ENCODE measurements at regions not wholly inside any gene's neighbourhood (a gene's known extent, or its start where the extent isn't known, plus 50 kb on each side); places are given as distances from the start of the nearest gene placed in this dataset.

DNA sequence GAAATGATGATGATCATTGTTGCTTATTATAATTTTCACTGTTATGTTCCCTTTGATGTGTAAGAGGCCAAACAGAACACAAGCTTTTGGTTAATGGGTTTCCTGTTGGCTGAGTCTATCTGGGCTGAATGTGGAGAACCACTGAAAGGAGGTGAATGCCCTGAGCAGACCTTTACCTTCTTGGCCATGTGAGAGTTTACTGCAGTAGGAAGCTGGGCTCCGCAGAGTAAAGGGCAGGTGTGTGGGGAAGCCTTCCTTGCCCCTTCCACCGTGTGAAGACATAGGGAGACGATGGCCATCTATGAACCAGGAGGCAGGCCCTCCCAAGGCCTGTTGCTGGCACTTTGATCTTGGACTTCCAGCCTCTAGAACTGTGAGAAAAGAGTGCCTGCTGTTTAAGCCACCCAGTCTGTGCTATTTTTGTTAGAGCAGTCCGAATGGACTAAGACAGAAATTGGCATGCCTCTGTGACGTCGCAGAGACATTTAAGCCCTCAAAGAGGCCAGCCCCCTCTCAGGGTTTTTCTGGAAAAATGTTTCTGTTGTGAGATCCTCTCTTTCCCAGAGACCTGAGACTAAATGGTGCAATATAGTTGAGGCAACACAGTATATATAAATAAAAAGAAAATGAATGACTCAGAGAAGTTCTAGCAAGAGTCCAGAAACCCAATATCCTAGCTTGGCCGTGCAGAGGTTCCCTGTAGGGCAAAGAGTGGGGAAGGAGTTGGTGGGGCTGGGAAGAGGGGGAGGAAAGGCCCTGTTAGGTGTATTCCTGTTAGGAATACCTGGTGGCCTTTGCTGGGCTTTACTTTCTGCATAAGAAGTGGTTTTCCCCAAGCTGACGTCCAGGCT lies 121.9 kb upstream of the LGALSL start:
- peaks cover 20 to 22% of the 10 kb centered on the region in 2 donors for H3K4me1 ChIP-seq (ENCODE audit: control insufficient read depth in 1 of 2, insufficient read depth in 2 of 2, low read length in 2 of 2)
- H3K9ac ChIP-seq (ENCODE audit: low read depth in 1 of 2, low read length in 2 of 2), result no peak overlapping the region
- no peaks in the 10 kb centered on the region for H3K9me3 ChIP-seq (ENCODE audit: control insufficient read depth in 1 of 2, low read length in 2 of 2)
- no peak overlapping the region for H3K27ac ChIP-seq (ENCODE audit: low read depth, low read length)
- no peaks in the 10 kb centered on the region for H3K36me3 ChIP-seq (ENCODE audit: control insufficient read depth in 1 of 2, insufficient read depth in 2 of 2, low read length in 2 of 2)
- no peaks in the 10 kb centered on the region for H3K27me3 ChIP-seq (ENCODE audit: control insufficient read depth in 1 of 2, insufficient read depth in 2 of 2, low read length in 2 of 2)
- H3K4me3 ChIP-seq (ENCODE audit: low read depth in 1 of 2, low read length in 2 of 2), result no peak overlapping the region

DNA sequence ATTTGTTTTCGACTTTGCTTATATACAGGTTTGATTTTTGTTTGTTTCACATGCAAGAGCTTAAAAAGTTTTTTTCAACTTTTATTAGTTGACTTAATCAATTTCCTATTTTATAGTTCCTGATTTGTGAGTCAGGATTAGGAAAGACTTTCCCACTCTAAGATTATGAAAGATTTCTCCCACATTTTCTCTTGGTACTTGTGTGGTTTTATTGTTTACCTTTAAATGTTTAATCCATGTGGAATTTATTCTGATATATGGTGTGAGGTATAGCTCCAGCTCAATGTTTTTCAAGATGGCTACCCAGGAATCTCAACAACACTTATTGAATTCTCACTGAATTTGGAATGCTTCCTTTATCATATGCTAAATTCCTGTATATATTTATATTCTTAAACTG lies 117.8 kb upstream of the LGALSL start:
- H3K9ac ChIP-seq (ENCODE audit: low read depth in 1 of 2, low read length in 2 of 2), result no peak overlapping the region
- no peaks in the 10 kb centered on the region for H3K36me3 ChIP-seq (ENCODE audit: control insufficient read depth in 1 of 2, insufficient read depth in 2 of 2, low read length in 2 of 2)
- no peak overlapping the region for H3K4me3 ChIP-seq (ENCODE audit: low read depth in 1 of 2, low read length in 2 of 2)
- H3K27me3 ChIP-seq (ENCODE audit: control insufficient read depth in 1 of 2, insufficient read depth in 2 of 2, low read length in 2 of 2), result no peaks in the 10 kb centered on the region
- H3K27ac ChIP-seq (ENCODE audit: low read depth, low read length), result no peak overlapping the region
- H3K4me1 ChIP-seq (ENCODE audit: control insufficient read depth in 1 of 2, insufficient read depth in 2 of 2, low read length in 2 of 2), result no peaks in the 10 kb centered on the region
- H3K9me3 ChIP-seq (ENCODE audit: control insufficient read depth in 1 of 2, low read length in 2 of 2), result no peaks in the 10 kb centered on the region

DNA sequence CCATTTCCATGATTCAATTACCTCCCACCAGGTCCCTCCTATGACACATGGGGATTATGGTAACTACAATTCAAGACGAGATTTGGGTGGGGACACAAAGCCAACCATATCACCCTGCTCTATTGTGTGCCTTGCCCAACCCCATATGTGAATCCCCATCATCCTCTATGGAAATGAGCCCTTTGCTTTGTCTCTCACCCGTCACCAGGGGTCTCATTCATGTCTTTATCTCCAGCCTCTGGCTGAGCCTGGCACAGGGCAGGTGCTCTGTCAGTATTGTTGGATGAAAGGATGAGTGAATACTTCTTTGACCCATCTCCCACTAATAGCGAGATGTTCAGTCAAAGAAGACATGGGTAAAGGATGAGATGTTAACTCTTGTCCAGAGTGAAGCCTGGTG lies 116.6 kb upstream of the LGALSL start:
- Histone ChIP-seq H3K27ac (ENCODE audit: low read depth, low read length) (no peak overlapping the region), H3K4me3 (ENCODE audit: low read depth in 1 of 2, low read length in 2 of 2) (no peak overlapping the region), H3K9ac (ENCODE audit: low read depth in 1 of 2, low read length in 2 of 2) (no peak overlapping the region), H3K27me3 (ENCODE audit: control insufficient read depth in 1 of 2, insufficient read depth in 2 of 2, low read length in 2 of 2) (no peaks in the 10 kb centered on the region), H3K4me1 (ENCODE audit: control insufficient read depth in 1 of 2, insufficient read depth in 2 of 2, low read length in 2 of 2) (no peaks in the 10 kb centered on the region), H3K36me3 (ENCODE audit: control insufficient read depth in 1 of 2, insufficient read depth in 2 of 2, low read length in 2 of 2) (no peaks in the 10 kb centered on the region), H3K9me3 (ENCODE audit: control insufficient read depth in 1 of 2, low read length in 2 of 2) (no peaks in the 10 kb centered on the region)

DNA sequence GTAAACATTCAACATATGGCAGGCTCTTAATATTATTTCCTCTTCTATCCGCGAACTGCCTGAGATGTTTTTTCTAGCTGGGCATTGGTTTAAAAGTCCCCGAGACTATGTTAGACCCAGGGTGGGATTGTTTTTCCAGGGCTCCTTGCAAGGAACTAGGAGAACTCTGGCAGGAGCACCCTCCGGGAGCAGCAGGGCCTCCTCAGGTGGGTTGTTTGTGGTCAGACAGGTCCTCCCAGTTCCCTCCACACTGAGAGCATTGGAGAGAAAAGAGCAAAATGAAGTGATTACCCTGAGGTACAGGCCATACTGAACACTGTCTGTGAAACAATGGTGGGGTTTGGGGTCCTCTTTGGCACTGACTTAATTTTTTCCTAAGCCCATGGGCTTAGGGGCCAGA lies 115.9 kb upstream of the LGALSL start:
- no peaks in the 10 kb centered on the region for H3K4me1 ChIP-seq (ENCODE audit: control insufficient read depth in 1 of 2, insufficient read depth in 2 of 2, low read length in 2 of 2)
- H3K27me3 ChIP-seq (ENCODE audit: control insufficient read depth in 1 of 2, insufficient read depth in 2 of 2, low read length in 2 of 2), result no peaks in the 10 kb centered on the region
- H3K9ac ChIP-seq (ENCODE audit: low read depth in 1 of 2, low read length in 2 of 2), result no peak overlapping the region
- H3K4me3 ChIP-seq (ENCODE audit: low read depth in 1 of 2, low read length in 2 of 2), result no peak overlapping the region
- no peak overlapping the region for H3K27ac ChIP-seq (ENCODE audit: low read depth, low read length)
- H3K9me3 ChIP-seq (ENCODE audit: control insufficient read depth in 1 of 2, low read length in 2 of 2), result no peaks in the 10 kb centered on the region
- no peaks in the 10 kb centered on the region for H3K36me3 ChIP-seq (ENCODE audit: control insufficient read depth in 1 of 2, insufficient read depth in 2 of 2, low read length in 2 of 2)

DNA sequence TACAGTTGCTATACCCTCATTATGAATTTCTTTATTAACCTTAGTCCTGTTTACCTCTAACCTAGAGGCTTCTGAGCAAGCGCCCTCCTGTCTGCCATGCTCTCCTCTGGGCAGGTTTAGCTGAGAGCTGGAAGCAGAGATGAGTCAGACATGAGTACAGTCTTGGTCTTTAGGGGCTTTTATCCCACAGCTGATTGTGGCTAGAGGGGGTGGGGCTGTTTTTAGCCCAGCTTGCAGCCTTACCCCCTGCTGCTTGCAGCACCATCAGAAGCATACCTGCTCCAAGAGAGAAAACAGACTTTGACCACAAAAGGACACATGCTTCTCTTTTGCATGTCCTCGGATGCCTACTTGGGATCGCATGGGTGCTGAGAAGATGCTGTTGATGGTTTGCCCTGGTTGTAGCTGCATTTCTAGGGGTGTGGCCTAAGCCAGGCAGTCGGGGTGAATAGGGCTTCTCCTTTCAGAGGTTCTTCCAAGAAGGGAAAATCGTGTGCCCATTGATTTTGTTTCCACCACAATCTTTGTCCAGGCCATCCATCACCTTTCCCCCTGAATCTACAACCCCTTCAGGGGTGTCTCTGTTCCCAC lies 115.0 kb upstream of the LGALSL start:
- Histone ChIP-seq H3K9me3 (ENCODE audit: control insufficient read depth in 1 of 2, low read length in 2 of 2) (no peaks in the 10 kb centered on the region), H3K36me3 (ENCODE audit: control insufficient read depth in 1 of 2, insufficient read depth in 2 of 2, low read length in 2 of 2) (no peaks in the 10 kb centered on the region), H3K27ac (ENCODE audit: low read depth, low read length) (no peak overlapping the region), H3K4me1 (ENCODE audit: control insufficient read depth in 1 of 2, insufficient read depth in 2 of 2, low read length in 2 of 2) (no peaks in the 10 kb centered on the region), H3K9ac (ENCODE audit: low read depth in 1 of 2, low read length in 2 of 2) (no peak overlapping the region), H3K27me3 (ENCODE audit: control insufficient read depth in 1 of 2, insufficient read depth in 2 of 2, low read length in 2 of 2) (no peaks in the 10 kb centered on the region), H3K4me3 (ENCODE audit: low read depth in 1 of 2, low read length in 2 of 2) (no peak overlapping the region)

DNA sequence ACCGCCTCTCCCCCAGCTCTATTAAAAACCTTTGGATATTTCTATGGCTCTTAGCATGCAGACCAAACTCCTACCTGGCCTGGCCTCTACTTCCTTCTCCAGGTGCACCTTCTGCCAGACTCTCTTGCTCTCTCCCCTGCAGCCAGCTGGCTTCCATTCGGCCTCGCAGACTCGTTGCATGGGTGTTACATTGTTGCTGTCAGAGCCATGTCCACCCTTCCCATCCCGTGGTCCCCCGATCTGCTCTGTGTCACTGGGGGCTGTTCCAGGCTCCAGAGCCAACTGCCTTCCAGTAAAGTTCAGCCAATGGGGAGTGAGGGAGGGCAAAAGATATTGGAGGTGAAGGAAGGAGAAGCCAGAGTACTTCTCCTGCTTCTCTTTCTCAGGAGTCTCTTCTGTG lies 112.5 kb upstream of the LGALSL start:
- H3K36me3 ChIP-seq (ENCODE audit: control insufficient read depth in 1 of 2, insufficient read depth in 2 of 2, low read length in 2 of 2), result no peaks in the 10 kb centered on the region
- no peaks in the 10 kb centered on the region for H3K9me3 ChIP-seq (ENCODE audit: control insufficient read depth in 1 of 2, low read length in 2 of 2)
- no peak overlapping the region for H3K9ac ChIP-seq (ENCODE audit: low read depth in 1 of 2, low read length in 2 of 2)
- no peak overlapping the region for H3K27ac ChIP-seq (ENCODE audit: low read depth, low read length)
- H3K4me1 ChIP-seq (ENCODE audit: control insufficient read depth in 1 of 2, insufficient read depth in 2 of 2, low read length in 2 of 2), result no peaks in the 10 kb centered on the region
- H3K4me3 ChIP-seq (ENCODE audit: low read depth in 1 of 2, low read length in 2 of 2), result no peak overlapping the region
- H3K27me3 ChIP-seq (ENCODE audit: control insufficient read depth in 1 of 2, insufficient read depth in 2 of 2, low read length in 2 of 2), result no peaks in the 10 kb centered on the region

DNA sequence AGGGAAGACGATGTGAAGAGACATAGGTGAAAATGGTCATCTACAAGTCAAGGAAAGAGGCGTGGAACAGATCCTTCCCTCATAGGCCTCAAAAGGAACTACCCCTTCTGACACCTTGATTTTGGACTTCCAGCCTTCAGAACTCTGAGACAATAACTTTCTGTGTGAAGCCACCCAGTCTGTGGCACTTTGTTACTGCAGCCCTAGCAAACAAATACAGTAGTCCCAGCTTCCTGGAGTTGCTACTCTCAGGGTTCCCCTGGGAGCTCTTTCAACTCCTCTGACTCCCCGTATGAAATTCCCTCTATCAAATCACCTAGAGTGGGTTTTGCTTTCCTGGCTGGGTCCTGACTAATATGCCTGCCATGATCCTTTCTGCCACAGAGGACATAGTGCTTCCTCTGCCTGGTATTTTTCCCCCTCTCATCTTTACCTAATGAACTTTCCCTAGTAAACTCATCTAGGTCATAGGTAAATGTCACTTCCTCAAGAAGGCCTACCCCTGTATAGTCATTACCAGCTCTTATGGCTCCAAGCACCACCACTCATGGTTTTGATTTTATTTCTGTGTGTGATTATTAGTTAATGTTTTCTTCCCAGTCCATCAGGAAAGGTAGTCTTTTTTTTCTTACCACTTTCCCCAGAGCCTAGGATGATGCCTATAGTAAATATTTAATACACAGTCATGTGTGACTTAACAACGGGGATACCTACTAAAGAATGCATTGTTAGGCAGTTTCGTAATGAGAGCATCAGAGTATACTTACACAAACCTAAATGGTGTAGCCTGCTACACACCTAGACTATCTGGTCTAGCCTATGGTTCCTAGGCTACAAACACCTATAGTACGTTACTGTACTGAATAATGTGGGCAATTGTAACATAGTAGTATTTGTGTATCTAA lies 111.5 kb upstream of the LGALSL start:
- no peaks in the 10 kb centered on the region for H3K4me1 ChIP-seq (ENCODE audit: control insufficient read depth in 1 of 2, insufficient read depth in 2 of 2, low read length in 2 of 2)
- no peak overlapping the region for H3K27ac ChIP-seq (ENCODE audit: low read depth, low read length)
- no peak overlapping the region for H3K9ac ChIP-seq (ENCODE audit: low read depth in 1 of 2, low read length in 2 of 2)

DNA sequence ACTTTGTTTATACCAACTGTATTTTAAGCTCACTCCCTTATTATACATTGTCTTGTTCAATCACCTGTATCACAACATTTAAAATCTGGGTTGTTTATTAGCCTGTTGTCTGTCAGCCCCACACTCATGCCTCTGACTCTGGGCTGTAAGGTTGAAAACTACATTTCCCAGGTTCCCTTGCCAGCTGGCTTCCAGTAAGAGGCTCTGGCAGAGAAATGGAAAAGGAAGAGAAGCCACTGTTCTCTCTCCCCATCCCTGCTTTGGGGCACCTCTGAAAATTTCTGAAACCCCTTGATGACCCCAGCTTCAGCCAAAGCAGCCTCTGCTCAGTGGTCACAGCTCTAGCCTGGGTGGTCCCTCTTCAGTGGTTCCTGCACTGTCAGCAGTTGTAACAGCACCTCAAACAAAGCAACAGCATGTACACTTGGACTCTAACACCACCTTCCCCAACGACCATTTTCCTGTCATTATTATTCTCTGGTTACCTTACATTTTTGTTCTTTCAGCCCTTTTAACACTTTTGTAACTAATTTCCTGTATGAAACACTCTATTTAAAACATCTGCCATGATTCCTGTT lies 108.9 kb upstream of the LGALSL start:
- Histone ChIP-seq H3K9ac (ENCODE audit: low read depth in 1 of 2, low read length in 2 of 2) (no peak overlapping the region), H3K9me3 (ENCODE audit: control insufficient read depth in 1 of 2, low read length in 2 of 2) (no peaks in the 10 kb centered on the region), H3K4me3 (ENCODE audit: low read depth in 1 of 2, low read length in 2 of 2) (no peak overlapping the region), H3K27ac (ENCODE audit: low read depth, low read length) (no peak overlapping the region), H3K36me3 (ENCODE audit: control insufficient read depth in 1 of 2, insufficient read depth in 2 of 2, low read length in 2 of 2) (no peaks in the 10 kb centered on the region), H3K27me3 (ENCODE audit: control insufficient read depth in 1 of 2, insufficient read depth in 2 of 2, low read length in 2 of 2) (no peaks in the 10 kb centered on the region), H3K4me1 (ENCODE audit: control insufficient read depth in 1 of 2, insufficient read depth in 2 of 2, low read length in 2 of 2) (no peaks in the 10 kb centered on the region)

More for the DNA sequence above, 111.5 kb upstream of the LGALSL start:
- Histone ChIP-seq H3K9me3 (ENCODE audit: control insufficient read depth in 1 of 2, low read length in 2 of 2) (no peaks in the 10 kb centered on the region), H3K27me3 (ENCODE audit: control insufficient read depth in 1 of 2, insufficient read depth in 2 of 2, low read length in 2 of 2) (no peaks in the 10 kb centered on the region), H3K36me3 (ENCODE audit: control insufficient read depth in 1 of 2, insufficient read depth in 2 of 2, low read length in 2 of 2) (no peaks in the 10 kb centered on the region), H3K4me3 (ENCODE audit: low read depth in 1 of 2, low read length in 2 of 2) (no peak overlapping the region)

DNA sequence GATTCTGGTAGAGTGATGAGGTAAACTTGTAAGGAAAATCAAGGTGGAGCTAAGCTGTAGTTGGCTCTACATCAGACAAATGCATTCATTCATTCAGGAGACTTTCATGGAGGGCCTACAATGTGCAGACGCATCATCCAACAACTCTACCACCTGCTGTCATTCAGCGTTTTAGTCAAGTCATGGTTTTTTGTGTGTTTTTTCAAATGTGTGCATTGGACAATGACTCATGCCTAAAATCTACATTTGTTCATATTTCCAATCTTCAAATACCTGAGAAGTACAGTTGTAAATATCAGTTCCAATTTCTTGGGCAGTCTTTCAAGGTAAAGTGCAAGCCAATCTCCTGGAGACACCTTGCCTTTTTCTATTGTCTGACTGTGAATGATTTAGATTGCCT lies 108.0 kb upstream of the LGALSL start:
- Histone ChIP-seq H3K9ac (ENCODE audit: low read depth in 1 of 2, low read length in 2 of 2) (no peak overlapping the region), H3K4me3 (ENCODE audit: low read depth in 1 of 2, low read length in 2 of 2) (no peak overlapping the region), H3K36me3 (ENCODE audit: control insufficient read depth in 1 of 2, insufficient read depth in 2 of 2, low read length in 2 of 2) (no peaks in the 10 kb centered on the region), H3K9me3 (ENCODE audit: control insufficient read depth in 1 of 2, low read length in 2 of 2) (no peaks in the 10 kb centered on the region), H3K27me3 (ENCODE audit: control insufficient read depth in 1 of 2, insufficient read depth in 2 of 2, low read length in 2 of 2) (no peaks in the 10 kb centered on the region), H3K27ac (ENCODE audit: low read depth, low read length) (no peak overlapping the region), H3K4me1 (ENCODE audit: control insufficient read depth in 1 of 2, insufficient read depth in 2 of 2, low read length in 2 of 2) (no peaks in the 10 kb centered on the region)
